ENCODE measurements at regions not wholly inside any gene's neighbourhood (a gene's known extent, or its start where the extent isn't known, plus 50 kb on each side); places are given as distances from the start of the nearest gene placed in this dataset.

DNA sequence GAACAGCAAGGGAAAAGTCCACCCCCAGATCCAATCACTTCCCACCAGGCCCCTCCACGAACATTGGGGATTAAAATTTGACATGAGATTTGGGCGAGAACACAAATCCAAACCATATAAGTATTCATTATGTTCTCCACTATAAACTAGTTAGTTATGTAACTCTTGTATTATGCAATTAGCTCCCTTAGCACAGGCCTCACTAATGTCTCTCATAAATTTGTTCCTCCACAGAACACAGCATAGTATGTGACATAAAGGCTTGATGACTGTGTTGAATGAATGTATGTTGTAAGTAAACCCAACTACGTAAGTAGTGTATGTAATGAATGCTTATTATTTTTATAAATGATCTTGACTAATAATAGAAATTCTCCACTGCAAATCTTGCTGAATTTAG lies 223.3 kb upstream of the ZRANB2 start:
- no peak for TF ChIP-seq SMC3 (IDR thresholded peaks at IDR 0.05; ENCODE audit: low read depth, low read length)
- no peak for TF ChIP-seq TAF1 (IDR thresholded peaks at IDR 0.05; ENCODE audit: borderline replicate concordance, low read depth, low read length)
- TF ChIP-seq RAD21 (IDR thresholded peaks at IDR 0.05; ENCODE audit: low read length): no peak
- TF ChIP-seq, protein P1, sequence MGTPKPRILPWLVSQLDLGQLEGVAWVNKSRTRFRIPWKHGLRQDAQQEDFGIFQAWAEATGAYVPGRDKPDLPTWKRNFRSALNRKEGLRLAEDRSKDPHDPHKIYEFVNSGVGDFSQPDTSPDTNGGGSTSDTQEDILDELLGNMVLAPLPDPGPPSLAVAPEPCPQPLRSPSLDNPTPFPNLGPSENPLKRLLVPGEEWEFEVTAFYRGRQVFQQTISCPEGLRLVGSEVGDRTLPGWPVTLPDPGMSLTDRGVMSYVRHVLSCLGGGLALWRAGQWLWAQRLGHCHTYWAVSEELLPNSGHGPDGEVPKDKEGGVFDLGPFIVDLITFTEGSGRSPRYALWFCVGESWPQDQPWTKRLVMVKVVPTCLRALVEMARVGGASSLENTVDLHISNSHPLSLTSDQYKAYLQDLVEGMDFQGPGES (IDR thresholded peaks at IDR 0.05; ENCODE audit: low read depth, low read length): no peak
- TF ChIP-seq, protein P2, sequence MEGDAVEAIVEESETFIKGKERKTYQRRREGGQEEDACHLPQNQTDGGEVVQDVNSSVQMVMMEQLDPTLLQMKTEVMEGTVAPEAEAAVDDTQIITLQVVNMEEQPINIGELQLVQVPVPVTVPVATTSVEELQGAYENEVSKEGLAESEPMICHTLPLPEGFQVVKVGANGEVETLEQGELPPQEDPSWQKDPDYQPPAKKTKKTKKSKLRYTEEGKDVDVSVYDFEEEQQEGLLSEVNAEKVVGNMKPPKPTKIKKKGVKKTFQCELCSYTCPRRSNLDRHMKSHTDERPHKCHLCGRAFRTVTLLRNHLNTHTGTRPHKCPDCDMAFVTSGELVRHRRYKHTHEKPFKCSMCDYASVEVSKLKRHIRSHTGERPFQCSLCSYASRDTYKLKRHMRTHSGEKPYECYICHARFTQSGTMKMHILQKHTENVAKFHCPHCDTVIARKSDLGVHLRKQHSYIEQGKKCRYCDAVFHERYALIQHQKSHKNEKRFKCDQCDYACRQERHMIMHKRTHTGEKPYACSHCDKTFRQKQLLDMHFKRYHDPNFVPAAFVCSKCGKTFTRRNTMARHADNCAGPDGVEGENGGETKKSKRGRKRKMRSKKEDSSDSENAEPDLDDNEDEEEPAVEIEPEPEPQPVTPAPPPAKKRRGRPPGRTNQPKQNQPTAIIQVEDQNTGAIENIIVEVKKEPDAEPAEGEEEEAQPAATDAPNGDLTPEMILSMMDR (IDR thresholded peaks at IDR 0.05): no peak
- no peak for TF ChIP-seq FOXJ3 (CRISPR knock-in tag; IDR thresholded peaks at IDR 0.05)
- TF ChIP-seq FOXM1 (IDR thresholded peaks at IDR 0.05; ENCODE audit: low read depth): no peak
- TF ChIP-seq, protein P3, sequence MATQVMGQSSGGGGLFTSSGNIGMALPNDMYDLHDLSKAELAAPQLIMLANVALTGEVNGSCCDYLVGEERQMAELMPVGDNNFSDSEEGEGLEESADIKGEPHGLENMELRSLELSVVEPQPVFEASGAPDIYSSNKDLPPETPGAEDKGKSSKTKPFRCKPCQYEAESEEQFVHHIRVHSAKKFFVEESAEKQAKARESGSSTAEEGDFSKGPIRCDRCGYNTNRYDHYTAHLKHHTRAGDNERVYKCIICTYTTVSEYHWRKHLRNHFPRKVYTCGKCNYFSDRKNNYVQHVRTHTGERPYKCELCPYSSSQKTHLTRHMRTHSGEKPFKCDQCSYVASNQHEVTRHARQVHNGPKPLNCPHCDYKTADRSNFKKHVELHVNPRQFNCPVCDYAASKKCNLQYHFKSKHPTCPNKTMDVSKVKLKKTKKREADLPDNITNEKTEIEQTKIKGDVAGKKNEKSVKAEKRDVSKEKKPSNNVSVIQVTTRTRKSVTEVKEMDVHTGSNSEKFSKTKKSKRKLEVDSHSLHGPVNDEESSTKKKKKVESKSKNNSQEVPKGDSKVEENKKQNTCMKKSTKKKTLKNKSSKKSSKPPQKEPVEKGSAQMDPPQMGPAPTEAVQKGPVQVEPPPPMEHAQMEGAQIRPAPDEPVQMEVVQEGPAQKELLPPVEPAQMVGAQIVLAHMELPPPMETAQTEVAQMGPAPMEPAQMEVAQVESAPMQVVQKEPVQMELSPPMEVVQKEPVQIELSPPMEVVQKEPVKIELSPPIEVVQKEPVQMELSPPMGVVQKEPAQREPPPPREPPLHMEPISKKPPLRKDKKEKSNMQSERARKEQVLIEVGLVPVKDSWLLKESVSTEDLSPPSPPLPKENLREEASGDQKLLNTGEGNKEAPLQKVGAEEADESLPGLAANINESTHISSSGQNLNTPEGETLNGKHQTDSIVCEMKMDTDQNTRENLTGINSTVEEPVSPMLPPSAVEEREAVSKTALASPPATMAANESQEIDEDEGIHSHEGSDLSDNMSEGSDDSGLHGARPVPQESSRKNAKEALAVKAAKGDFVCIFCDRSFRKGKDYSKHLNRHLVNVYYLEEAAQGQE (IDR thresholded peaks at IDR 0.05; ENCODE audit: low read depth, low read length): no peak
- TF ChIP-seq JUND (IDR thresholded peaks at IDR 0.05): no peak
- TF ChIP-seq SIN3A (IDR thresholded peaks at IDR 0.05; ENCODE audit: borderline replicate concordance, low read depth, low read length): no peak
- no peak for TF ChIP-seq POLR2AphosphoS5 (IDR thresholded peaks at IDR 0.05; ENCODE audit: low read depth, low read length)
